Astrocyte (in vitro differentiated cells and primary cell): ENCODE measurements at regions not wholly inside any gene's neighbourhood (a gene's known extent, or its start where the extent isn't known, plus 50 kb on each side); places are given as distances from the start of the nearest gene placed in this dataset.

Experiments used
- DNase-seq: peaks from one replicate; pipeline ENCODE4 v3.0.0-alpha.2; 2010; ENCODE audit warnings: low read depth
- FAIRE-seq: peaks from 2 replicates; lab custom pipeline; 2011; peaks lifted over from hg19 to GRCh38; lab: Jason Lieb, UNC
- H2AFZ ChIP-seq: 2 replicates; pipeline ENCODE4 v1.6.0; 2012; ENCODE audit warnings: low read depth, low read length, inconsistent platforms
- H3K27ac ChIP-seq: 2 replicates; pipeline ENCODE4 v1.5.1; 2011; ENCODE audit warnings: low read depth, low read length, inconsistent platforms
- H3K27me3 ChIP-seq: 2 replicates; pipeline ENCODE4 v1.6.0; 2011; ENCODE audit warnings: low read length, inconsistent platforms; ENCODE audit not compliant: insufficient read depth
- H3K36me3 ChIP-seq: 2 replicates; pipeline ENCODE4 v1.5.1; 2011; ENCODE audit warnings: low read length, inconsistent platforms; ENCODE audit not compliant: insufficient read depth
- H3K4me1 ChIP-seq: 2 replicates; pipeline ENCODE4 v1.5.1; 2011; ENCODE audit warnings: low read length, inconsistent platforms; ENCODE audit not compliant: insufficient read depth
- H3K4me2 ChIP-seq: 2 replicates; pipeline ENCODE4 v1.6.0; 2012; ENCODE audit warnings: low read length, inconsistent platforms
- H3K4me3 ChIP-seq: 2 replicates; pipeline ENCODE4 v1.5.1; 2011; ENCODE audit warnings: low read depth, mild to moderate bottlenecking, low read length, inconsistent platforms; ENCODE audit not compliant: insufficient read depth
- H3K79me2 ChIP-seq: 2 replicates; pipeline ENCODE4 v1.6.0; 2012; ENCODE audit warnings: mild to moderate bottlenecking, low read length, inconsistent platforms; ENCODE audit not compliant: insufficient read depth
- H3K9ac ChIP-seq: 2 replicates; pipeline ENCODE4 v1.6.0; 2012; ENCODE audit warnings: mild to moderate bottlenecking, low read length, inconsistent platforms
- H3K9me3 ChIP-seq: 2 replicates; pipeline ENCODE4 v1.5.1; 2012; ENCODE audit warnings: low read depth, mild to moderate bottlenecking, low read length, inconsistent platforms; ENCODE audit not compliant: insufficient read depth
- H4K20me1 ChIP-seq: 2 replicates; pipeline ENCODE4 v1.6.0; 2012; ENCODE audit warnings: low read length, inconsistent platforms; ENCODE audit not compliant: insufficient read depth
- H3K27ac Mint-ChIP-seq: one replicate; pipeline ENCODE4 v1.8.0; 2021; ENCODE audit warnings: mild to moderate bottlenecking, mixed read lengths; ENCODE audit not compliant: unreplicated experiment
- H3K27me3 Mint-ChIP-seq: one replicate; pipeline ENCODE4 v1.8.0; 2021; ENCODE audit warnings: low read depth, mixed read lengths; ENCODE audit not compliant: unreplicated experiment
- H3K36me3 Mint-ChIP-seq: one replicate; pipeline ENCODE4 v1.8.0; 2021; ENCODE audit warnings: low read depth, mixed read lengths; ENCODE audit not compliant: unreplicated experiment
- H3K4me1 Mint-ChIP-seq: one replicate; pipeline ENCODE4 v1.8.0; 2021; ENCODE audit warnings: low read depth, mixed read lengths; ENCODE audit not compliant: unreplicated experiment
- H3K4me3 Mint-ChIP-seq: one replicate; pipeline ENCODE4 v1.8.0; 2021; ENCODE audit warnings: mild to moderate bottlenecking, moderate library complexity, mixed read lengths; ENCODE audit not compliant: unreplicated experiment
- H3K9me3 Mint-ChIP-seq: one replicate; pipeline ENCODE4 v1.8.0; 2021; ENCODE audit warnings: mild to moderate bottlenecking, mixed read lengths; ENCODE audit not compliant: unreplicated experiment
- EZH2 ChIP-seq: IDR thresholded peaks from 2 replicates; pipeline ENCODE4 v1.6.1; 2012; ENCODE audit warnings: mild to moderate bottlenecking, low read length, inconsistent platforms; ENCODE audit not compliant: insufficient read depth
- TF ChIP-seq, protein P1 (sequence below): IDR thresholded peaks from 2 replicates; pipeline ENCODE4 v1.5.1; 2011; ENCODE audit warnings: low read depth, mild to moderate bottlenecking, inconsistent platforms, low read length, moderate library complexity; ENCODE audit not compliant: insufficient read depth

GRCh38 chr5:164351245-164351834 lies 845.9 kb downstream of the MAT2B start:
- H3K4me2 ChIP-seq: no peak overlapping the region
- no peak overlapping the region for H3K9ac ChIP-seq
- H3K27me3 Mint-ChIP-seq: no peaks in the 10 kb centered on the region
- DNase-seq (peak; percentile 47), FAIRE-seq (no peak)
- peaks cover 9% of the 10 kb centered on the region for H3K4me1 Mint-ChIP-seq
- H3K27me3 ChIP-seq: no peaks in the 10 kb centered on the region
- TF ChIP-seq, protein P1, sequence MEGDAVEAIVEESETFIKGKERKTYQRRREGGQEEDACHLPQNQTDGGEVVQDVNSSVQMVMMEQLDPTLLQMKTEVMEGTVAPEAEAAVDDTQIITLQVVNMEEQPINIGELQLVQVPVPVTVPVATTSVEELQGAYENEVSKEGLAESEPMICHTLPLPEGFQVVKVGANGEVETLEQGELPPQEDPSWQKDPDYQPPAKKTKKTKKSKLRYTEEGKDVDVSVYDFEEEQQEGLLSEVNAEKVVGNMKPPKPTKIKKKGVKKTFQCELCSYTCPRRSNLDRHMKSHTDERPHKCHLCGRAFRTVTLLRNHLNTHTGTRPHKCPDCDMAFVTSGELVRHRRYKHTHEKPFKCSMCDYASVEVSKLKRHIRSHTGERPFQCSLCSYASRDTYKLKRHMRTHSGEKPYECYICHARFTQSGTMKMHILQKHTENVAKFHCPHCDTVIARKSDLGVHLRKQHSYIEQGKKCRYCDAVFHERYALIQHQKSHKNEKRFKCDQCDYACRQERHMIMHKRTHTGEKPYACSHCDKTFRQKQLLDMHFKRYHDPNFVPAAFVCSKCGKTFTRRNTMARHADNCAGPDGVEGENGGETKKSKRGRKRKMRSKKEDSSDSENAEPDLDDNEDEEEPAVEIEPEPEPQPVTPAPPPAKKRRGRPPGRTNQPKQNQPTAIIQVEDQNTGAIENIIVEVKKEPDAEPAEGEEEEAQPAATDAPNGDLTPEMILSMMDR: no peak
- no peak for TF ChIP-seq EZH2
- H3K36me3 Mint-ChIP-seq: no peaks in the 10 kb centered on the region
- H3K4me3 Mint-ChIP-seq: no peak overlapping the region
- no peaks in the 10 kb centered on the region for H3K9me3 ChIP-seq
- no peak overlapping the region for H2AFZ ChIP-seq
- H3K27ac Mint-ChIP-seq: no peak overlapping the region
- H3K79me2 ChIP-seq: no peaks in the 10 kb centered on the region
- H3K9me3 Mint-ChIP-seq: peaks cover 3% of the 10 kb centered on the region
- no peaks in the 10 kb centered on the region for H4K20me1 ChIP-seq
- H3K4me1 ChIP-seq: no peaks in the 10 kb centered on the region
- no peak overlapping the region for H3K4me3 ChIP-seq
- H3K36me3 ChIP-seq: no peaks in the 10 kb centered on the region
- H3K27ac ChIP-seq: no peak overlapping the region

DNA sequence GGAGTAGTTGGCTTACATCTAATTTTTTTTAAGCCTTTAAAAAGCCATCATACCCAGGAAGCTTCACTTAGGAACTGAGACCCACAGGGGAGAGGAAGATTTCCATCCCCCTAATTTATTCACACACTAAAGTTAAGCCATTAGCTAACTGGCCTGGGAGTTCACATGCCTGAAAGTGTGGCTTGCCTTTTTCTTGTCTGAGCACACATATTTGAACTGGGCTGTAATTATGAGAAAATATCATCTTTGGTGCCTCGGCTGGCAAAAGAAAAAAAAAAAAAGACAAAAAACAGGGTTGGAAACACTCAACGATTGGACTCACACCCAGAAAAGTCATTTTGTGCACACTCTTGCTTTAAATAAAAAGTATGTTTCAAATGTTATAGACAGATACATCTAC lies 847.3 kb downstream of the MAT2B start:
- Histone ChIP-seq H3K27ac (no peak overlapping the region), H3K36me3 (no peaks in the 10 kb centered on the region), H3K27me3 (no peaks in the 10 kb centered on the region), H3K9me3 (no peaks in the 10 kb centered on the region), H3K9ac (no peak overlapping the region), H4K20me1 (no peaks in the 10 kb centered on the region), H3K4me1 (no peaks in the 10 kb centered on the region), H2AFZ (no peak overlapping the region), H3K79me2 (no peaks in the 10 kb centered on the region), H3K4me2 (no peak overlapping the region), H3K4me3 (no peak overlapping the region)
- Mint-ChIP-seq H3K4me3 (no peak overlapping the region), H3K27me3 (no peaks in the 10 kb centered on the region), H3K36me3 (no peaks in the 10 kb centered on the region), H3K27ac (no peak overlapping the region), H3K4me1 (peaks cover 4% of the 10 kb centered on the region), H3K9me3 (no peaks in the 10 kb centered on the region)
- TF ChIP-seq, protein P1: no peak
- no peak for TF ChIP-seq EZH2
- no peak for FAIRE-seq
- peak; percentile 52 for DNase-seq

- no peak overlapping the region for H3K9ac ChIP-seq
- no peaks in the 10 kb centered on the region for H3K79me2 ChIP-seq
- Mint-ChIP-seq H3K4me1 (peaks cover 4% of the 10 kb centered on the region), H3K9me3 (no peaks in the 10 kb centered on the region), H3K27me3 (no peaks in the 10 kb centered on the region), H3K36me3 (no peaks in the 10 kb centered on the region), H3K4me3 (no peak overlapping the region), H3K27ac (no peak overlapping the region)
- H3K4me1 ChIP-seq: no peaks in the 10 kb centered on the region
- FAIRE-seq (no peak), DNase-seq (peak; percentile 86)
- H4K20me1 ChIP-seq: no peaks in the 10 kb centered on the region
- no peak overlapping the region for H3K4me2 ChIP-seq
- no peaks in the 10 kb centered on the region for H3K27me3 ChIP-seq
- TF ChIP-seq, protein P1: no peak
- TF ChIP-seq EZH2: no peak
- no peak overlapping the region for H2AFZ ChIP-seq
- no peak overlapping the region for H3K4me3 ChIP-seq
- no peak overlapping the region for H3K27ac ChIP-seq
- no peaks in the 10 kb centered on the region for H3K36me3 ChIP-seq
- no peaks in the 10 kb centered on the region for H3K9me3 ChIP-seq
Measured at GRCh38 chr5:164353155-164353554, 847.7 kb downstream of the MAT2B start.
